ENCODE measurements at regions not wholly inside any gene's neighbourhood (a gene's known extent, or its start where the extent isn't known, plus 50 kb on each side); places are given as distances from the start of the nearest gene placed in this dataset.
"Not testable (repeated sequence)": the region's sequence is repeated elsewhere in the genome, so short reads cannot be mapped to it uniquely, and the experiment has no call there.

DNA sequence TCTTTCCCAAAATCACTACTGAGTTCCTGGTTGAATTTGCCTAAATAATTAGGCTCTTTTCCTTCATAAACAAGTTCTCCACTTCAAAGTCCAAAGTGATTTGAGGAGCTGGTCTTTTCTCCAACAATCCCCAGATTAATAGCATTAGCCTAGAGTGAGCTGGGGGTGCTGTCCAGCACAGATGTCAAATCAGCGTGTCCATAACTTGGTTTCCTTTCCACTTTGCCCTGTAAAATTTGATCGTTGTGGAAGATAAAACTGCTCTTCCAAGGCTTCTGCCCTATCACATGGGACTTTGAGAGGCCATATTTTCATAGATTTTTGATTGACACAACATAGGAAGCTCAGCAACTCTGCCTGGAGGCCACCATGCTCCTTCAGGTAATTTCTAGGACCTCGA is 134.7 kb upstream of the RORB start:
- no peak for FAIRE-seq

DNA sequence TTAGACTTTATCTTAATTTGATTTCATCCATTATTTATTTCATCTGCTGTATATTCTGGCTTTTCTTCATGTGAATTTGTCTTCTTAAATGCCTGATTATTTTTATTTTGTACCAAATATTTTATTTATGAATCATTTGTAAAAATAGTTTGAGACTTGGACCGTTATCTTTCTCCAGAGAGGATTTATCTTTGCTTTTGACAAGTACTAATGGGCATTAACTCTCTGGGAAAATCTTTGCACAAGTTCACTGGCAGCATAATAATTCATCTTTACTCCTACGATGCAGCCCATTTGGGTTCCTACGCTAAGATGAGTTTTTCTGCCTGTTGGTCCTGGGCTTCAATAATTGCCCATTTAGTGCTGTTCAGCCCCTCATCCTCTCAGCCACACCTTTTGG is 131.0 kb upstream of the RORB start:
- no peak for FAIRE-seq

DNA sequence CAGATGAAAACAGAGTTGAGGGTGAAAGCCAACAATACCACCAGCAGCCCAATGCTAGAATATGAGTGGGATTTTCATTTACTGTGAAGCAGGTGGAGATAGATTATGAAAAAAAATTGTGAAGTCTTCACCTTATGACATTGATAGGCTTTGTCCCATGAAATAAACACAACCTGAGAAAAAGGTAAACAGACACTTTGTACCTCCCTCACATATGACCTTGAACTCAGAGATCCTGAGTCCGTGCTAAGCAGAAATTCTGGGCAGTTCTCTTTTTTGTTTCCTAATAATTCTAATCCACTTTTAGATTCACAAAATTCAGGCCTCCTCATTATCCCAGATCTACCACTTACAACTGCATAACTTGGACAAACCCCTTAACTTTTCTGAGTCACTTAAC is 127.3 kb upstream of the RORB start:
- FAIRE-seq = no peak

DNA sequence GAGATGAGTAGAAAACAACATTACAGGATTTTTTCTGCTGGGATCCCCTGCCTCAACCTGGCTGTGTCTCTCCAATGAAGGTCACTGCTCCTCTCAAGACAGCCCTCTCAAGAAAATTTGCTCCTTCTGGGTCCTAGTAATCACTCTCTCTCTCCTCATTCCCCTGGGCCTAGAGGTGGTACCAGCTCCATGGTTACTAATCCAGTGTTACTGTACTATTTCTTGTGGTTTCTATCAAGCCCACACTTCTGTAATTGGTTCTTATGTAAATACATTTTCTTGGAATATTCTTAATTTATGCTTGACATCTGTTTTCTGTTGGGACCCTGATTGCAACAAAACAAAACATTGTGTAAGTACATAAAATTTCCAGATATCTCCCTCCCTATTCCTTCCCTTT is 123.8 kb upstream of the RORB start:
- FAIRE-seq = no peak

DNA sequence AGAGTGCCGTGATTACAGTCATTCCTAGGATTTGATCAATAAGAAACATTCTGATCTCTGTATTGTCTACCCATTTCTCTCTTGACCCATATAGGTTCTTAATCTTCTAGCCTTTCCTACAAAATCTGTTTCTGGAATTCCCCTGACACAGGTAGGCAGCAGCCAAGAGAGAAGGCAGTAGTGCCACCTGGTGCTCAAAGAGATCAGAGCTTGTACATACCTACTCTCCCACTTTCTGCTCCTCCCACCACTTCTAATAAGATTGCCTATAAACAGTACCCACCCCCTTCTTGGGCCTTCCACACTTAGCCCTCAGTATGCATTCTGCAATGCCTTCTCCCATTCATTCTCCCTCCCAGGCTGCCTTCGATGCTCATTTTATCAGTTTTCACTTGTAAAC is 117.4 kb upstream of the RORB start:
- FAIRE-seq = no peak

DNA sequence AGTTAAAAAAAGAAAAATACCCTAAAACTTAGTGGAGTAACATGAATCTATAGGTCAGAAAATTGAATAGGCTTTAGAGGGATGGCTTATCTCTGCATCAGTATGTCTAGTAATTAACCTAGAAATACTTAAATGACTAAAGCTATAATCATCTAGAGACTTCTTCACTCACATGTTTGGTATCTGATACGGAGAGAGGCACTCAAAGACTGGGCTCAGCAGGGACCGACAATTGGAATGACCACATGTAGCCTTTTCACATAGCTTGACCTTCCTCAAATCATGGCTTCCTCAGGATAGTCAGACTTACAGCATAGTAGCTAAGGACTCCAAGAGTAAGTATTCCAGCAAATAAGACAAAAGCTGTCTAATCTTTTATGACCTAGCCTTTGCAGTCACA is 105.3 kb upstream of the RORB start:
- FAIRE-seq = no peak

DNA sequence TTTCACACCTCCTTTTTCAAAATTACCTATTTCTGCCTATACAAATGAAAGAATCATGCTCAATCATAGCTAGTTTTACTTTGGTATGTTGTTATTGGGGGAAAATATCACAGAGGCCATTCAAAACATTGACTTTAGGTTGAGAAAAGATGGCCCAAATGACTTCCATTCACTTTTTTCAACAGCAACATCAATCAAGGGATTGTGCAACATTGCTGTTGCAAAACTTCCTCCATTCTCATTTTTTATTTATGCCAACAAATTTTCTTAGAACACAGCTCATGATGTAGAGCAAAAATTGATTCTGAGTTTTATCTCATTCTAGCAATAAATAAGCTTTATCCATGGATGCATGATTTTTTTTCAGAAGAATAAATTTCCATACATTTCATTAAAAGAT is 93.6 kb upstream of the RORB start:
- FAIRE-seq = no peak

DNA sequence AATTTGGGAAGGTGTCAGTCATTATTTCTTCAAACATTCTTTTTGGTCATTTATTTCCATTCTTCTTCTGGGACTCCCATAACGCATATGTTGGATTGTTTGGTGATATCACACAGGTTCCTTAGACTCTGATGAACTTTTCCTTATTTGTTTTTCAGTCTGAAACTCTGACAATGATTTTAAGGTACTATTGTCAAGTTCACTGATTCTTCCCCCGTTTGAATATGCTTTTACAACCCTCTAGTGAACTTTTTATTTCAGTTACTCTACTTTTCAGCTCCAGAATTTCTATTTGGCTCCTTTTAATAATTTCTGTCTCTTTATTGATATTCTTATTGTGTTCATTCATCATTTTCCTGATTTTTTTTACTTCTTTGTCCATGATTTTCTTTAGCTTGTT is 92.5 kb upstream of the RORB start:
- no peak for FAIRE-seq

- no peak for FAIRE-seq
Measured at GRCh38 chr9:74407166-74407565, 90.0 kb upstream of the RORB start.

- no peak for FAIRE-seq
Measured at GRCh38 chr9:74412236-74412979, 84.7 kb upstream of the RORB start.

DNA sequence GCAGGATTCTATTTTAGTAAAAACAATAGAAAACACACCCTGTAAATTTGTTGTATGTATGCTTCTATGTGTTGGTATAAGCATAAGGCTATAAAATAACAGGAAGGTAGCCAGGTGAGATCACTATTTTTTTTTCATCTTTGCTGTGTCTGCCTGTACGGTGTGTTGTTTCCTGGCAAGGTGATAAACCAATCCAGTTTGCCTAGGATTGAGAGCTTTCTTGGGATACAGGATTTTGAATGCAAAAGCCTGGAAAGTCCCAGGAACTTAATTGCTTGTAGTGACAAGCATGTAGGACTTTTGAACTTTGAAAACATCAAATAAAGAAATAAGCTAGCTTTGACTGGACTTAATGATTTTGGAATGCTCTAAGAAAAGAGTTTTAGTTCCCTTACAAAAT is 83.3 kb upstream of the RORB start:
- FAIRE-seq = no peak

DNA sequence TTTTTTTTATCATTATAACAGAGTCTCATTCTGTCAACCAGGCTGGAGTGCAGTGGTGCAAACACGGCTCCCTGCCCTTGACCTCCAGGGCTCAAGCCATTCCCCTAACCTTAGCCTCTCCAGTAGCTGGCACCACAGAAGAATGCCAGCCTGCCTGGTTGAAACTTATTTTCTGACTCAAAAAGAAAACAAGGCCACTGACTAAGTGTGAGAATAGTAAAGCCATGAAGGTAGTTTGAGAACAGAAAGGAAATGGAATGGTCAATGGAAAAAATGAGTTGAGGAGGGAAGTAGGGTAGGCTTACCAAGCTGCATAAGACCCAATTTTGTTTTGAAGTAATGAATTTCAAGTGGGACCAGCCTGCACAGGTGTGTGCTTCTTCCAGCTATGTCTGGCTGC is 82.8 kb upstream of the RORB start:
- FAIRE-seq = no peak

DNA sequence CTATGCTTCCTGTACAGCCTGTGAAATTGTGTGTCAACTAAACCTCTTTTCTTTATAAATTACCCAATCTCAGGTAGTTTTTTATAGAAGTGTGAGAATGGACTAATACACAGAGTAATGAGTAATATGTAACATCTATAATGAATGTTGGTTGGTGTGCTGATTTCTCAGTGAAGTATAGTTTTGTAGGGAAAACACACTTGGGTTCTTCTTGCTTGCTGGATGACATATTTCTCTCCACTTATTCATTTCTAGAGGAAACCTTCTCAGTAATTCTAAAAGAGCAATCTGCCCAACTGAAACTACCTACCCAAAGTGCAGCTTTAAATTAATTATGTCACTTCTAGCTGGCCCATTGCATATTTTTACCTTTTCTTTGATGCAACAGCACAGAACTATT is 81.1 kb upstream of the RORB start:
- no peak for FAIRE-seq

GRCh38 chr9:74424488-74424887 is 72.6 kb upstream of the RORB start:
- FAIRE-seq = not testable (repeated sequence)

DNA sequence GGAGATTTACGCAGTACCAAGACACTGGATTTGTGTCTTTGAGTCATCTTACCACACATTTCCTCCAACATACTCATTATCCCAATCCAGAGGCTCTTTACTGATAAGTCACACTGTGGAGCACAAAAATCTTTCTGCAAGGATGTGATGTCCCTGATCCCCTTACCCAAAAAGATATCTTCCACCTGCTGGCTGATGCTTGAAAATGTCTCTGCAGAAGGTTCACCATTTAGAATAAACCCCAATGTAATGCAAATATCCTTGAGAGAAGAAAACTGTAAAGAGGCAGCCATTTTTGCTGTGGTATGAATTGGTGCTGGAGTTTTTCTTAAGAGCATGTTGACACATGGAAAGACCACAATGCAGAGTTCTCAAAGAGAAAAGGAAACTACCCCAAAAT is 65.7 kb upstream of the RORB start:
- no peak for FAIRE-seq

- FAIRE-seq = no peak
Measured at GRCh38 chr9:74443036-74443750, 53.9 kb upstream of the RORB start.

GRCh38 chr9:74444369-74444768 is 52.8 kb upstream of the RORB start:
- no peak for FAIRE-seq

Measured in colon (tissue), 2 donors.